H1 (cell line): ENCODE measurements at regions not wholly inside any gene's neighbourhood (a gene's known extent, or its start where the extent isn't known, plus 50 kb on each side); places are given as distances from the start of the nearest gene placed in this dataset.

ENCODE experiments used
- TEAD4 ChIP-seq: IDR thresholded peaks from 2 replicates; pipeline ENCODE4 v1.6.1; 2012; ENCODE audit warnings: low read depth, low read length, inconsistent platforms, mixed read lengths
- TF ChIP-seq, protein P1 (sequence below): IDR thresholded peaks from 2 replicates; pipeline ENCODE4 v1.6.1; 2011; ENCODE audit warnings: low read length, improper control_type of control experiment

DNA sequence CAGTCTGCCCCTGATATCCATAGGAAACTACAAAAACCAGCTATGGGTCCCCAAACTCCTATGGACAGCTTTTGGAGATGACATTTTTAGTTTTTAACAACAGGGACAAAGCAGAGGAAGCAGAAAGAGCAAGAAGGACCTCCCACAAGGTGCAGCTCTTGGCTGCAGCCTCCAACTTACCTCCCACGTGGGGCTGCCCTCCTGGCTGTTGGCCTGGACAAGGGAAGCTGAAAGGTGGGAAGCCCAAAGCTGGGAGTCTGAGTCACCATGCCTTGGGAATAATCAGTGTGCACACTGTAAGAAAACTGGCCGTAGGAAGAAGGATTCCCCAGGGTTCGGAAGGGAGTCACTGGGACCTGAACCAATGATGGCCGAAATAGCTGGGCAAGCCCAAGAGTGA is 51.8 kb upstream of the PAX1 start (continued):
- TF ChIP-seq, protein P1, sequence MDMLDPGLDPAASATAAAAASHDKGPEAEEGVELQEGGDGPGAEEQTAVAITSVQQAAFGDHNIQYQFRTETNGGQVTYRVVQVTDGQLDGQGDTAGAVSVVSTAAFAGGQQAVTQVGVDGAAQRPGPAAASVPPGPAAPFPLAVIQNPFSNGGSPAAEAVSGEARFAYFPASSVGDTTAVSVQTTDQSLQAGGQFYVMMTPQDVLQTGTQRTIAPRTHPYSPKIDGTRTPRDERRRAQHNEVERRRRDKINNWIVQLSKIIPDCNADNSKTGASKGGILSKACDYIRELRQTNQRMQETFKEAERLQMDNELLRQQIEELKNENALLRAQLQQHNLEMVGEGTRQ = no peak
- TF ChIP-seq TEAD4 = no peak
